SJSA1 (cell line): ENCODE measurements at regions not wholly inside any gene's neighbourhood (a gene's known extent, or its start where the extent isn't known, plus 50 kb on each side); places are given as distances from the start of the nearest gene placed in this dataset.
"Not testable (repeated sequence)": the region's sequence is repeated elsewhere in the genome, so short reads cannot be mapped to it uniquely, and the experiment has no call there.

Experiments used
- DNase-seq, 2 experiments: peaks; one replicate each; pipeline ENCODE4 v3.0.0-alpha.2; 2015 to 2020; ENCODE audit warnings: low spot score in 2 of 2, low read depth in 1 of 2
- H3K27ac ChIP-seq: fragments of 250-450 bp; sonication (Bioruptor Pico); 2 replicates; pipeline ENCODE4 v1.5.1; 2020; ENCODE audit warnings: mild to moderate bottlenecking, moderate library complexity
- H3K27me3 ChIP-seq: fragments of 250-450 bp; sonication (Bioruptor Pico); replicated peaks from 2 replicates; pipeline ENCODE4 v1.5.1; 2020; ENCODE audit warnings: mild to moderate bottlenecking, moderate library complexity
- H3K36me3 ChIP-seq: fragments of 250-450 bp; sonication (Bioruptor Pico); 2 replicates; pipeline ENCODE4 v1.5.1; 2020; ENCODE audit warnings: mild to moderate bottlenecking
- H3K4me1 ChIP-seq: fragments of 250-450 bp; sonication (Bioruptor Pico); replicated peaks from 2 replicates; pipeline ENCODE4 v1.6.1; 2021; ENCODE audit warnings: mild to moderate bottlenecking
- H3K4me3 ChIP-seq: fragments of 250-450 bp; sonication (Bioruptor Pico); 2 replicates; pipeline ENCODE4 v1.5.1; 2020; ENCODE audit warnings: mild to moderate bottlenecking
- H3K9me3 ChIP-seq: fragments of 250-450 bp; sonication (Bioruptor Pico); replicated peaks from 2 replicates; pipeline ENCODE4 v1.5.1; 2020; ENCODE audit warnings: mild to moderate bottlenecking

GRCh38 chr3:87448558-87448957, 172.2 kb upstream of the POU1F1 start:
- H3K27me3 ChIP-seq: no peaks in the 10 kb centered on the region
- H3K4me3 ChIP-seq: no peak overlapping the region
- no peaks in the 10 kb centered on the region for H3K9me3 ChIP-seq
- no peaks in the 10 kb centered on the region for H3K36me3 ChIP-seq
- H3K27ac ChIP-seq: no peak overlapping the region
- no peak for DNase-seq
- no peaks in the 10 kb centered on the region for H3K4me1 ChIP-seq

- no peaks in the 10 kb centered on the region for H3K27me3 ChIP-seq
- no peak overlapping the region for H3K27ac ChIP-seq
- no peak overlapping the region for H3K4me3 ChIP-seq
- DNase-seq: no peak
- no peaks in the 10 kb centered on the region for H3K36me3 ChIP-seq
- no peaks in the 10 kb centered on the region for H3K4me1 ChIP-seq
- H3K9me3 ChIP-seq: no peaks in the 10 kb centered on the region
These were observed 170.5 kb upstream of the POU1F1 start for GRCh38 chr3:87446849-87447387.

- Histone ChIP-seq H3K27me3 (no peaks in the 10 kb centered on the region), H3K4me3 (no peak overlapping the region), H3K4me1 (peaks cover 5% of the 10 kb centered on the region), H3K36me3 (no peaks in the 10 kb centered on the region), H3K9me3 (no peaks in the 10 kb centered on the region), H3K27ac (no peak overlapping the region)
- no peak for DNase-seq
These were observed 166.1 kb upstream of the POU1F1 start for GRCh38 chr3:87442470-87442869.

GRCh38 chr3:87437765-87438164, 161.4 kb upstream of the POU1F1 start:
- H3K9me3 ChIP-seq: no peaks in the 10 kb centered on the region
- H3K27me3 ChIP-seq: no peaks in the 10 kb centered on the region
- H3K4me3 ChIP-seq: no peak overlapping the region
- peak in 1 of 2 experiments; percentile 24 for DNase-seq
- H3K4me1 ChIP-seq: peaks cover 14% of the 10 kb centered on the region
- peak overlapping the region; percentile 56 for H3K27ac ChIP-seq
- no peaks in the 10 kb centered on the region for H3K36me3 ChIP-seq

GRCh38 chr3:87436781-87437543, 160.6 kb upstream of the POU1F1 start:
- Histone ChIP-seq H3K4me3 (no peak overlapping the region), H3K9me3 (no peaks in the 10 kb centered on the region), H3K27ac (peak overlapping the region; percentile 62), H3K4me1 (peaks cover 14% of the 10 kb centered on the region), H3K27me3 (no peaks in the 10 kb centered on the region), H3K36me3 (no peaks in the 10 kb centered on the region)
- DNase-seq: peak in 1 of 2 experiments; percentile 34

- no peak overlapping the region for H3K27ac ChIP-seq
- H3K36me3 ChIP-seq: no peaks in the 10 kb centered on the region
- no peaks in the 10 kb centered on the region for H3K9me3 ChIP-seq
- peaks cover 14% of the 10 kb centered on the region for H3K4me1 ChIP-seq
- no peaks in the 10 kb centered on the region for H3K27me3 ChIP-seq
- no peak overlapping the region for H3K4me3 ChIP-seq
- DNase-seq: no peak
These were observed 159.7 kb upstream of the POU1F1 start for GRCh38 chr3:87435926-87436620.

- not testable (repeated sequence) for H3K27ac ChIP-seq, H3K9me3 ChIP-seq, H3K36me3 ChIP-seq, H3K4me3 ChIP-seq, H3K27me3 ChIP-seq, DNase-seq
- H3K4me1 ChIP-seq: peaks cover 14% of the 10 kb centered on the region
These were observed 157.1 kb upstream of the POU1F1 start for GRCh38 chr3:87433445-87433844.

- no peaks in the 10 kb centered on the region for H3K27me3 ChIP-seq
- peaks cover 5% of the 10 kb centered on the region; the same call in 1 of the 2 replicates for H3K4me1 ChIP-seq
- no peaks in the 10 kb centered on the region for H3K36me3 ChIP-seq
- DNase-seq: peak in 1 of 2 experiments; percentile 22
- H3K4me3 ChIP-seq: no peak overlapping the region
- H3K27ac ChIP-seq: peak overlapping the region; percentile 31; the same call in 1 of the 2 replicates
- no peaks in the 10 kb centered on the region for H3K9me3 ChIP-seq
These were observed 150.5 kb upstream of the POU1F1 start for GRCh38 chr3:87426918-87427317.

GRCh38 chr3:87425056-87425455, 148.7 kb upstream of the POU1F1 start:
- no peak overlapping the region for H3K4me3 ChIP-seq
- no peak overlapping the region for H3K27ac ChIP-seq
- H3K9me3 ChIP-seq: no peaks in the 10 kb centered on the region

GRCh38 chr3:87423336-87423735, 147.0 kb upstream of the POU1F1 start:
- no peaks in the 10 kb centered on the region for H3K27me3 ChIP-seq
- no peaks in the 10 kb centered on the region for H3K9me3 ChIP-seq
- no peak for DNase-seq
- H3K27ac ChIP-seq: no peak overlapping the region
- H3K4me3 ChIP-seq: no peak overlapping the region
- H3K4me1 ChIP-seq: peaks cover 5% of the 10 kb centered on the region; the same call in 1 of the 2 replicates
- H3K36me3 ChIP-seq: no peaks in the 10 kb centered on the region

More at GRCh38 chr3:87425056-87425455, 148.7 kb upstream of the POU1F1 start:
- no peaks in the 10 kb centered on the region for H3K36me3 ChIP-seq
- H3K4me1 ChIP-seq: peaks cover 5% of the 10 kb centered on the region; the same call in 1 of the 2 replicates
- no peak for DNase-seq
- no peaks in the 10 kb centered on the region for H3K27me3 ChIP-seq

GRCh38 chr3:87422333-87422732, 145.9 kb upstream of the POU1F1 start:
- Histone ChIP-seq H3K9me3 (no peaks in the 10 kb centered on the region), H3K4me1 (peaks cover 5% of the 10 kb centered on the region; the same call in 1 of the 2 replicates), H3K27me3 (no peaks in the 10 kb centered on the region), H3K27ac (no peak overlapping the region), H3K4me3 (no peak overlapping the region), H3K36me3 (no peaks in the 10 kb centered on the region)
- no peak for DNase-seq

- H3K4me3 ChIP-seq: no peak overlapping the region
- no peak for DNase-seq
These were observed 143.8 kb upstream of the POU1F1 start for GRCh38 chr3:87420171-87420570.

GRCh38 chr3:87414271-87414670, 137.9 kb upstream of the POU1F1 start:
- no peaks in the 10 kb centered on the region for H3K9me3 ChIP-seq
- H3K4me1 ChIP-seq: no peaks in the 10 kb centered on the region
- H3K36me3 ChIP-seq: no peaks in the 10 kb centered on the region
- H3K4me3 ChIP-seq: no peak overlapping the region
- no peak overlapping the region for H3K27ac ChIP-seq
- DNase-seq: no peak
- no peaks in the 10 kb centered on the region for H3K27me3 ChIP-seq

More at GRCh38 chr3:87420171-87420570, 143.8 kb upstream of the POU1F1 start:
- Histone ChIP-seq H3K4me1 (no peaks in the 10 kb centered on the region), H3K27me3 (no peaks in the 10 kb centered on the region), H3K36me3 (no peaks in the 10 kb centered on the region), H3K9me3 (no peaks in the 10 kb centered on the region), H3K27ac (no peak overlapping the region)

GRCh38 chr3:87413814-87414213, 137.4 kb upstream of the POU1F1 start:
- H3K4me3 ChIP-seq: no peak overlapping the region
- no peaks in the 10 kb centered on the region for H3K36me3 ChIP-seq
- H3K27me3 ChIP-seq: no peaks in the 10 kb centered on the region
- no peaks in the 10 kb centered on the region for H3K4me1 ChIP-seq
- no peaks in the 10 kb centered on the region for H3K9me3 ChIP-seq
- DNase-seq: no peak
- H3K27ac ChIP-seq: no peak overlapping the region
